Right atrium auricular region (tissue), 2 donors: ENCODE measurements at regions not wholly inside any gene's neighbourhood (a gene's known extent, or its start where the extent isn't known, plus 50 kb on each side); places are given as distances from the start of the nearest gene placed in this dataset.

ENCODE experiments used
- DNase-seq: peaks from one replicate; pipeline ENCODE4 v3.0.0-alpha.2; 2019; ENCODE audit warnings: low spot score
- H3K27ac ChIP-seq, 2 donors: fragments of 200-600 bp; sonication (generic); 1 replicate in 1 of 2; 2 replicates in 1 of 2; pipeline ENCODE4 v1.5.1; 2016 to 2019
- H3K27me3 ChIP-seq, 2 donors: fragments of 200-600 bp; sonication (generic); one replicate each; pipeline versions ENCODE4 v1.5.1 to v1.6.0; 2017 to 2019
- H3K36me3 ChIP-seq: fragments of 200-600 bp; sonication (generic); one replicate; pipeline ENCODE4 v1.5.1; 2016
- H3K4me1 ChIP-seq, 2 donors: fragments of 200-600 bp; sonication (generic); one replicate each; pipeline versions ENCODE4 v1.5.1 to v1.6.0; 2017 to 2019
- H3K4me3 ChIP-seq, 2 donors: fragments of 200-600 bp; sonication (generic); 1 replicate in 1 of 2; 2 replicates in 1 of 2; pipeline ENCODE4 v1.5.1; 2017 to 2019; ENCODE audit warnings: mild to moderate bottlenecking in 1 of 2, moderate library complexity in 1 of 2
- H3K9me3 ChIP-seq, 2 donors: fragments of 200-600 bp; sonication (generic); one replicate each; pipeline ENCODE4 v1.5.1; 2019
- TF ChIP-seq, protein P1 (sequence below), 2 donors: fragments of 200-600 bp; sonication (generic); IDR thresholded peaks; one replicate each; pipeline ENCODE4 v1.5.1; 2019; ENCODE audit warnings: antibody characterized with exemption in 2 of 2

DNA sequence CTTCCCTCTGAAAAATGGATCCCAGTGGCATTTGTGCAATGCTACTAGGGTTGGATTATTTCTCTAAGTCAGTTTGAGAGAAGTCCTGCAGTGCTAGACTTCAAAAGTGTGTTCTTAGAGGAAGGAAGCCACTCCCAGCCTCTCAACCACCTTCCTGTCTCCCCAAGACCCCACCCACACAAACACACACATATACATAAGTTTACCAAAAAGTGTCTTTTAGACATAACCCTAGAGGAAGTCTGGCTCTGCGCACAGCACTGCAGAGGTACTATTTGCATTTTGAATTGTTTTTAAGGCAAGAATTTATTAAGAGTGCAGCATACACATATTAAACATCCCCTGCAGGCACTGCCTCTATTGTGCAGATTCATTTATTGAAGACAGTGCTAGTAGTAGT, 127.3 kb downstream of the HHIPL2 start:
- Histone ChIP-seq H3K36me3 (no peaks in the 10 kb centered on the region), H3K4me1 (no peaks in the 10 kb centered on the region), H3K27ac (no peak overlapping the region), H3K4me3 (no peak overlapping the region), H3K9me3 (peaks cover 0 to 7% of the 10 kb centered on the region in 2 donors), H3K27me3 (no peaks in the 10 kb centered on the region)
- no peak for DNase-seq
- TF ChIP-seq, protein P1, sequence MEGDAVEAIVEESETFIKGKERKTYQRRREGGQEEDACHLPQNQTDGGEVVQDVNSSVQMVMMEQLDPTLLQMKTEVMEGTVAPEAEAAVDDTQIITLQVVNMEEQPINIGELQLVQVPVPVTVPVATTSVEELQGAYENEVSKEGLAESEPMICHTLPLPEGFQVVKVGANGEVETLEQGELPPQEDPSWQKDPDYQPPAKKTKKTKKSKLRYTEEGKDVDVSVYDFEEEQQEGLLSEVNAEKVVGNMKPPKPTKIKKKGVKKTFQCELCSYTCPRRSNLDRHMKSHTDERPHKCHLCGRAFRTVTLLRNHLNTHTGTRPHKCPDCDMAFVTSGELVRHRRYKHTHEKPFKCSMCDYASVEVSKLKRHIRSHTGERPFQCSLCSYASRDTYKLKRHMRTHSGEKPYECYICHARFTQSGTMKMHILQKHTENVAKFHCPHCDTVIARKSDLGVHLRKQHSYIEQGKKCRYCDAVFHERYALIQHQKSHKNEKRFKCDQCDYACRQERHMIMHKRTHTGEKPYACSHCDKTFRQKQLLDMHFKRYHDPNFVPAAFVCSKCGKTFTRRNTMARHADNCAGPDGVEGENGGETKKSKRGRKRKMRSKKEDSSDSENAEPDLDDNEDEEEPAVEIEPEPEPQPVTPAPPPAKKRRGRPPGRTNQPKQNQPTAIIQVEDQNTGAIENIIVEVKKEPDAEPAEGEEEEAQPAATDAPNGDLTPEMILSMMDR (IDR thresholded peaks at IDR 0.05) = no peak

DNA sequence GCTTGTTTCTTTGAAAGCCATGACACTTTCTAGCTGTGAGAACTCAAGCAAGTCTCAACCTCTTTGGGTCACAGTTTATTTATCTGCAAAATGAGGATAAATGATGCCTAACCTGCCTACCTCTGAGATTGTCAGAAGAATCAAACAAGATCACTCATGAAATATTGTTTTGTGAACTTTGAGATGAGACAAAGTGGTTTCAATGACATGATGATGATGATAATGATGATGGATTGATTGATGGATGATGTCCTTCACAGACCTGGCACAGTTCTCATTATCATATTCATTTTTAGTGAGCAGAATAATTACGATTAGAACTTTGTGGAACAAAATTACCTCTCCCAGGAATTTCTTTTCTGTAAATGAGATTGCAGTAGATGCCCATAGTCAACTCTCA, 129.2 kb downstream of the HHIPL2 start:
- no peak for DNase-seq
- Histone ChIP-seq H3K4me1 (no peaks in the 10 kb centered on the region), H3K9me3 (no peaks in the 10 kb centered on the region), H3K27me3 (no peaks in the 10 kb centered on the region), H3K36me3 (no peaks in the 10 kb centered on the region), H3K4me3 (no peak overlapping the region), H3K27ac (no peak overlapping the region)
- TF ChIP-seq, protein P1 (IDR thresholded peaks at IDR 0.05) = no peak

DNA sequence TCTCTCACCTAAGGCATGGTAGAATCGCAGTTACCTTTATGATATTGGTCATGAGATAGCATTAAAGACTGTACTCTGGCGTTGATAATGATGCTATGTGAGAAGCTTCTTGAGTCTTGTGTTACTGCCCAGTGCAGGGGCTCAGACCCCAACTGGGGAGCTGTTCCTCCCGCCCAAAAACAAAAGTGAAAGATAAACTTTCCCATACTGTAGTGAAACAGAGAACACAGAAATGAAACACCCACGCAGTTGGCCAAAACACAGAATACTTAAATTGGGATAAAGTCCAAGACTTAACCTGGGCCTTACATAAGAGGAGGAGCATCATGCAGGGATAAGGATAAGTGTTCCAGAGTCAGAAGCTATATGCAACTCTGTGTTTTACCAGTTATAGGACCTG, 130.6 kb downstream of the HHIPL2 start:
- Histone ChIP-seq H3K4me1 (no peaks in the 10 kb centered on the region), H3K27ac (no peak overlapping the region), H3K4me3 (no peak overlapping the region), H3K9me3 (no peaks in the 10 kb centered on the region), H3K36me3 (no peaks in the 10 kb centered on the region), H3K27me3 (no peaks in the 10 kb centered on the region)
- DNase-seq = no peak
- TF ChIP-seq, protein P1 (IDR thresholded peaks at IDR 0.05) = no peak

DNA sequence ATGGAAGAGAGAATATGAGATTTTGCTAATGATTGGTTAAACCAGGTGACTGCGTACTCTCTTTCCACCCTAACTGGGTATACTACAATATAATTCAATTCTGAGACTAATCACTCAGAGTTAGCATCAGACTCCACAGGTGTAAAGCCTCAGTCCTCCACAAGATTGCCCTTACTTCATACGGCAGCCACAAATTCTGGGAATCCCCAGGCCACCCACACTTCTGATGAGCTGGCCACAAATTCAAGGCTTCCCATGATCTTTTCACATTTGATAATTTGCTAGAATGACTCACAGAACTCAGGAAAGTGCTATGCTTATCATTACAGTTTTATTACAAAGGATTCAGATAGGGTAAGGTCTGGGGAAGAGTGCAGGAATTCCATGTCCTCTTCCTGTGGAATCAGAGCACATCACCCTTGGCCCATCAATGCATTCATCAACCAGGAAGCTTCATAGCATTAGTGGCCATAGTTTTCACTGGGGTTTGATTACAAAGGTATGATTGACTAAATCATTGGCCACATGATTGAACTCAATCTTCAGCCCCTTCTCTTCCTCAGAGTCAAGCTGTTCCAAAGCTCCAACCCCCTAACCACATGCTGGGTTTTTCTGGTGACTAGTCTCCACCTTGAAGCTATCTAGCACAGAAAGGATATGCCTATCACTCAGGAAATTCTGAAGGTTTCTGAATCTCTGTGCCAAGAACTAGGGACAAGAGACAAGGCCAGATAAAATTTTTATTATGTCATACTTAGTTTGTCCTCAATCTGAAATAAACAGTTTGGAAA, 131.7 kb downstream of the HHIPL2 start:
- H3K4me1 ChIP-seq = no peaks in the 10 kb centered on the region
- H3K9me3 ChIP-seq = no peaks in the 10 kb centered on the region
- TF ChIP-seq, protein P1 (IDR thresholded peaks at IDR 0.05) = no peak
- H3K4me3 ChIP-seq = no peak overlapping the region
- no peak for DNase-seq
- no peaks in the 10 kb centered on the region for H3K36me3 ChIP-seq
- H3K27me3 ChIP-seq = no peaks in the 10 kb centered on the region
- no peak overlapping the region for H3K27ac ChIP-seq

DNA sequence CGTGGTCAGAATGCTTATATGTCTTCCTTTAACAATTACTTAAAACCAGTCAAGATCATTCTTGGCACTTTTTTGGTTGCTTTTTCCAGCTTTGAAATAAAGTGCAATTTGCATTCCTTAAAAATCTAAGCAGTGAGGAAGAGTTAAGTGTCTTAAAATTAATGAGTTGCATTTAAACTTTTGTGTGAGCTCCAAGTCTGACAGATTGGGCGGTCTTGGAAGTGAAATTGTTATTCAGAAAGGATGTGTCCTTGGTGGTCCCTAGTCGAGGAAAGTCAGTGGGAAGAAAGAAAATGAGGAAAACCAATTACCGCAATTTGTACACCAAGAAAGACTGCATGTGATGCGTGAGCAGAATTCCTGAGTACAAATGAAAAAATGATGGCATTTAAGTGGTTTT, 132.5 kb downstream of the HHIPL2 start:
- H3K4me1 ChIP-seq = no peaks in the 10 kb centered on the region
- no peaks in the 10 kb centered on the region for H3K36me3 ChIP-seq
- TF ChIP-seq, protein P1 (IDR thresholded peaks at IDR 0.05) = no peak
- no peak overlapping the region for H3K4me3 ChIP-seq
- DNase-seq = no peak
- no peaks in the 10 kb centered on the region for H3K9me3 ChIP-seq
- H3K27ac ChIP-seq = no peak overlapping the region
- H3K27me3 ChIP-seq = no peaks in the 10 kb centered on the region
